HCT116 (cell line): ENCODE measurements at regions not wholly inside any gene's neighbourhood (a gene's known extent, or its start where the extent isn't known, plus 50 kb on each side); places are given as distances from the start of the nearest gene placed in this dataset.

Source experiments
- ATAC-seq: fragments of 200-7000 bp; cut with Tn5 transposase; 2 replicates; pipeline ENCODE4 v1.9.1; 2020; ENCODE audit warnings: mild to moderate bottlenecking, moderate library complexity
- BruUV-seq: library from RNA; stranded (reverse); fragments of 400-500 nt; replicated peaks from 2 replicates; lab custom pipeline; 2021; lab: Mats Ljungman, UMichigan
- CTCF ChIA-PET: fragments of 300-600 bp; sonication (Branson Sonifier 250); formaldehyde crosslinking; loops from one replicate; lab custom pipeline; 2021; ENCODE audit warnings: antibody characterized with exemption; lab: Charles Lee
- POLR2A ChIA-PET: fragments of 300-600, 350-600 bp; sonication (Branson Sonifier 250); formaldehyde crosslinking; loops from one replicate; lab custom pipeline; 2021; ENCODE audit warnings: antibody characterized with exemption; lab: Charles Lee
- RAD21 ChIA-PET, 2 experiments: fragments of 300-600 bp; sonication (Branson Sonifier 250); formaldehyde crosslinking; loops; one replicate each; lab custom pipeline; 2023; ENCODE audit warnings: low total read pairs in 2 of 2; ENCODE audit not compliant: uncharacterized antibody in 2 of 2, unreplicated experiment in 2 of 2, low non-redundant PET in 1 of 2; lab: Charles Lee
- DNase-seq: peaks from one replicate; pipeline ENCODE4 v3.0.0-alpha.2; 2010; ENCODE audit warnings: low read depth, low spot score
- H2AFZ ChIP-seq: fragments of 200-600 bp; shearing (Covaris generic), sonication (generic); 2 replicates; pipeline ENCODE4 v1.6.1; 2017; ENCODE audit warnings: low read depth, mixed run types, mixed read lengths, antibody characterized with exemption, low read length; ENCODE audit not compliant: poor library complexity, severe bottlenecking
- H3K27ac ChIP-seq: 2 replicates; pipeline ENCODE4 v1.5.1; 2012; ENCODE audit warnings: low read depth, low read length
- H3K27me3 ChIP-seq: fragments of 200-600 bp; sonication (generic); 2 replicates; pipeline ENCODE4 v1.6.1; 2016; ENCODE audit warnings: mixed run types, low read length, mixed read lengths; ENCODE audit not compliant: insufficient read depth
- H3K36me3 ChIP-seq, 2 experiments: fragments of 200-500 bp in 1 of 2; fragments of 200-600 bp in 1 of 2; sonication (Bioruptor generic) in 1 of 2; sonication (generic) in 1 of 2; 2 replicates each; pipeline versions ENCODE4 v1.5.1 to v1.6.1; 2014 to 2016; ENCODE audit warnings: low read length in 2 of 2, inconsistent platforms in 1 of 2, mixed read lengths in 1 of 2, mixed run types in 1 of 2; ENCODE audit not compliant: insufficient read depth in 2 of 2, control insufficient read depth in 1 of 2
- H3K4me1 ChIP-seq, 2 experiments: fragments of 200-600 bp in 1 of 2; sonication (generic) in 1 of 2; 2 replicates each; pipeline versions ENCODE4 v1.5.1 to v1.6.1; 2012 to 2017; ENCODE audit warnings: low read length in 2 of 2, inconsistent platforms in 1 of 2, mild to moderate bottlenecking in 1 of 2, mixed read lengths in 1 of 2, mixed run types in 1 of 2, moderate library complexity in 1 of 2; ENCODE audit not compliant: insufficient read depth in 2 of 2, control insufficient read depth in 1 of 2
- H3K4me2 ChIP-seq: fragments of 200-600 bp; sonication (generic); 2 replicates; pipeline ENCODE4 v1.6.1; 2017; ENCODE audit warnings: mixed run types, low read length, mixed read lengths
- H3K4me3 ChIP-seq, 2 experiments: fragments of 200-600 bp in 1 of 2; sonication (generic) in 1 of 2; replicated peaks in 1 of 2; 2 replicates each; pipeline ENCODE4 v1.5.1; 2011 to 2016; ENCODE audit warnings: low read length in 2 of 2, control low read depth in 1 of 2, low read depth in 1 of 2, mild to moderate bottlenecking in 1 of 2, mixed read lengths in 1 of 2, mixed run types in 1 of 2
- H3K79me2 ChIP-seq: fragments of 200-600 bp; sonication (generic); 2 replicates; pipeline ENCODE4 v1.6.1; 2017; ENCODE audit warnings: mild to moderate bottlenecking, mixed run types, low read length, moderate library complexity, mixed read lengths; ENCODE audit not compliant: insufficient read depth
- H3K9ac ChIP-seq: fragments of 200-600 bp; sonication (generic); 2 replicates; pipeline ENCODE4 v1.6.1; 2016; ENCODE audit warnings: low read length, mixed read lengths
- H3K9me2 ChIP-seq: fragments of 200-600 bp; sonication (generic), shearing (Covaris generic); 2 replicates; pipeline ENCODE4 v1.6.1; 2017; ENCODE audit warnings: mixed run types, mild to moderate bottlenecking, moderate library complexity; ENCODE audit not compliant: insufficient read depth
- H3K9me3 ChIP-seq, 2 experiments: fragments of 200-500 bp in 1 of 2; fragments of 200-600 bp in 1 of 2; sonication (Bioruptor generic) in 1 of 2; sonication (generic) in 1 of 2; 2 replicates each; pipeline ENCODE4 v1.6.1; 2014 to 2017; ENCODE audit warnings: low read length in 2 of 2, mixed read lengths in 2 of 2, inconsistent platforms in 1 of 2, low read depth in 1 of 2, mild to moderate bottlenecking in 1 of 2, mixed run types in 1 of 2, moderate library complexity in 1 of 2; ENCODE audit not compliant: control insufficient read depth in 1 of 2, insufficient read depth in 1 of 2
- H4K20me1 ChIP-seq: fragments of 200-600 bp; sonication (generic), shearing (Covaris generic); 2 replicates; pipeline ENCODE4 v1.6.1; 2017; ENCODE audit warnings: mixed run types, mild to moderate bottlenecking, moderate library complexity; ENCODE audit not compliant: insufficient read depth
- ATF3 ChIP-seq: IDR thresholded peaks from 2 replicates; pipeline ENCODE4 v1.6.1; 2012
- CBX3 ChIP-seq: IDR thresholded peaks from 2 replicates; pipeline ENCODE4 v1.6.1; 2012; ENCODE audit warnings: low read depth
- CEBPB ChIP-seq: IDR thresholded peaks from 2 replicates; pipeline ENCODE4 v1.6.1; 2012; ENCODE audit warnings: low read depth
- EZH2 ChIP-seq: fragments of 200-600 bp; sonication (generic); IDR thresholded peaks from 2 replicates; pipeline ENCODE4 v1.6.1; 2017; ENCODE audit warnings: antibody characterized with exemption, mixed run types
- JUND ChIP-seq: IDR thresholded peaks from 2 replicates; pipeline ENCODE4 v1.6.1; 2012
- RAD21 ChIP-seq: IDR thresholded peaks from 2 replicates; pipeline ENCODE4 v1.6.1; 2012; ENCODE audit warnings: low read depth, mild to moderate bottlenecking
- SIN3A ChIP-seq: IDR thresholded peaks from 2 replicates; pipeline ENCODE4 v1.6.1; 2012; ENCODE audit warnings: low read depth
- ZNF274 ChIP-seq: fragments of 200-500 bp; sonication (Bioruptor generic); IDR thresholded peaks from 2 replicates; pipeline ENCODE4 v1.6.1; 2014; ENCODE audit warnings: mild to moderate bottlenecking, low read depth, low read length, inconsistent platforms
- intact Hi-C: fragments of 100-400 bp; cut with micrococcal nuclease; formaldehyde crosslinking; loops from 2 replicates; pipeline ENCODE4 v1.10.0; 2022
- TF ChIP-seq, protein P1 (sequence below): IDR thresholded peaks from 2 replicates; pipeline ENCODE4 v1.6.1; 2012

DNA sequence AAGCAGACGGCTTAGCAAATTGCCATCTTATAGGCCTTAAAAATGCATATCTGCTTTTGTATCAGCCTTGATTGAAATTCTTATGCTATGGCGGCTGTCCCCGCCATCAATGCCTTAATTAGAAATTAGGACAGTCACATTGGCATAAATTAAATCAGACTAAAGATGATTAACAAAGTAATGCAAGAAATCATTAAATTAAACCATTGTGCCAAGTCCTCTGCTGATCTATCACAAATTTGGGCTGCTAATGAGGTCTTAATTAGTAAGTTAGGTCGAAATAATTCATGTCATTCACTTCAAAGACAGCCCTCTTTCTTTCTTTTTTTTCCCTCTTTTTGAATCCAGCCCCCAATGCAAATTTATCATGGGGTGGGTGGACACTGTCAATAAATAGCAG, 159.3 kb downstream of the MIAT start:
- no peaks in the 10 kb centered on the region for H3K79me2 ChIP-seq
- no peaks in the 10 kb centered on the region for H3K9me2 ChIP-seq
- no TSS peak for BruUV-seq
- no peaks in the 10 kb centered on the region for H3K9me3 ChIP-seq
- H4K20me1 ChIP-seq = no peaks in the 10 kb centered on the region
- no peak overlapping the region for H3K27ac ChIP-seq
- H3K4me3 ChIP-seq = no peak overlapping the region
- TF ChIP-seq RAD21 (no peak), EZH2 (no peak)
- H3K9ac ChIP-seq = no peak overlapping the region
- ChIA-PET CTCF (interaction anchor here (0.6 kb wide), 1 partner anchor 1001 kb away, joined by 3 read pairs; no protein-coding TSS in a partner anchor), POLR2A (no interaction called here), RAD21 (no interaction called here)
- intact Hi-C loops = no loop called here
- H3K4me1 ChIP-seq = no peaks in the 10 kb centered on the region
- ATAC-seq = no peak
- H3K36me3 ChIP-seq = no peaks in the 10 kb centered on the region
- no peak for DNase-seq
- H3K27me3 ChIP-seq = peaks cover 58% of the 10 kb centered on the region
- no peak overlapping the region for H3K4me2 ChIP-seq
- no peak overlapping the region for H2AFZ ChIP-seq

- no TSS peak for BruUV-seq
- ChIA-PET CTCF (no interaction called here), POLR2A (no interaction called here)
Measured at GRCh38 chr22:26817926-26818325, 160.5 kb downstream of the MIAT start.

More at GRCh38 chr22:26817926-26818325, 160.5 kb downstream of the MIAT start:
- no peak overlapping the region for H3K27ac ChIP-seq
- TF ChIP-seq CBX3 (no peak), SIN3A (no peak), ZNF274 (no peak), RAD21 (no peak), CEBPB (no peak), ATF3 (no peak), EZH2 (no peak), JUND (no peak)
- TF ChIP-seq, protein P1, sequence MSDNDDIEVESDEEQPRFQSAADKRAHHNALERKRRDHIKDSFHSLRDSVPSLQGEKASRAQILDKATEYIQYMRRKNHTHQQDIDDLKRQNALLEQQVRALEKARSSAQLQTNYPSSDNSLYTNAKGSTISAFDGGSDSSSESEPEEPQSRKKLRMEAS = no peak
- no peaks in the 10 kb centered on the region for H4K20me1 ChIP-seq
- no peaks in the 10 kb centered on the region for H3K36me3 ChIP-seq
- intact Hi-C loops = no loop called here
- H3K4me2 ChIP-seq = no peak overlapping the region
- no peaks in the 10 kb centered on the region for H3K4me1 ChIP-seq
- no peak for DNase-seq
- ATAC-seq = no peak
- H3K9me3 ChIP-seq = no peaks in the 10 kb centered on the region
- H3K9me2 ChIP-seq = no peaks in the 10 kb centered on the region
- no peak overlapping the region for H3K9ac ChIP-seq
- H3K4me3 ChIP-seq = no peak overlapping the region
- no peak overlapping the region for H2AFZ ChIP-seq
- H3K79me2 ChIP-seq = no peaks in the 10 kb centered on the region
- RAD21 ChIA-PET = no interaction called here
- peaks cover 70% of the 10 kb centered on the region for H3K27me3 ChIP-seq
